HepG2 (cell line): ENCODE measurements at regions not wholly inside any gene's neighbourhood (a gene's known extent, or its start where the extent isn't known, plus 50 kb on each side); places are given as distances from the start of the nearest gene placed in this dataset.

Experiments
- ATAC-seq: fragments of 200-7000 bp; cut with Tn5 transposase; 3 replicates; pipeline ENCODE4 v1.9.1; 2020; ENCODE audit warnings: mild to moderate bottlenecking, moderate library complexity
- BruUV-seq: library from RNA; stranded (reverse); fragments of 400-500 nt; replicated peaks from 2 replicates; lab custom pipeline; 2021; lab: Mats Ljungman, UMichigan
- CTCF ChIA-PET: fragments of 300-600 bp; formaldehyde crosslinking; extraction: SDS; loops from one replicate; lab custom pipeline; 2021; ENCODE audit warnings: low total read pairs, inconsistent platforms, low intra/inter-chr PET ratio; lab: Yijun Ruan, JAX
- POLR2A ChIA-PET: fragments of 350-600 bp; sonication (Branson Sonifier 250); formaldehyde crosslinking; loops from one replicate; lab custom pipeline; 2020; ENCODE audit warnings: antibody characterized with exemption, inconsistent platforms; lab: Yijun Ruan, JAX
- DNase-seq: peaks from one replicate; pipeline ENCODE4 v3.0.0-alpha.2; 2015; ENCODE audit warnings: low spot score
- FAIRE-seq: peaks from 3 replicates; lab custom pipeline; 2011; peaks lifted over from hg19 to GRCh38; lab: Jason Lieb, UNC
- H2AFZ ChIP-seq: one replicate; pipeline ENCODE4 v1.6.1; 2011; ENCODE audit warnings: low read length, inconsistent platforms
- H3K27ac ChIP-seq: fragments of 300-600 bp; 3 replicates; pipeline ENCODE4 v1.8.0; 2011; ENCODE audit warnings: mixed run types, mild to moderate bottlenecking, mixed read lengths, low read length, inconsistent platforms; ENCODE audit not compliant: insufficient read depth; ENCODE audit errors: extremely low read length
- H3K27me3 ChIP-seq, 2 experiments: fragments of 200-600 bp in 1 of 2; 2 replicates in 1 of 2; 3 replicates in 1 of 2; pipeline versions ENCODE4 v1.6.0 to v1.8.0; 2011; ENCODE audit warnings: low read length in 2 of 2, mild to moderate bottlenecking in 2 of 2, moderate library complexity in 2 of 2, inconsistent platforms in 1 of 2; ENCODE audit not compliant: insufficient read depth in 2 of 2, control insufficient read depth in 1 of 2
- H3K36me3 ChIP-seq, 2 experiments: fragments of 200-600 bp in 1 of 2; replicated peaks in 1 of 2; 2 replicates in 1 of 2; 3 replicates in 1 of 2; pipeline versions ENCODE4 v1.5.1 to v1.8.0; 2011; ENCODE audit warnings: low read length in 2 of 2, inconsistent platforms in 1 of 2; ENCODE audit not compliant: insufficient read depth in 2 of 2, control insufficient read depth in 1 of 2
- H3K4me1 ChIP-seq: 2 replicates; pipeline ENCODE4 v1.5.1; 2012; ENCODE audit warnings: low read length, inconsistent platforms; ENCODE audit not compliant: insufficient read depth
- H3K4me2 ChIP-seq: 2 replicates; pipeline ENCODE4 v1.6.0; 2011; ENCODE audit warnings: low read depth, low read length, inconsistent platforms
- H3K4me3 ChIP-seq, 3 experiments: fragments of 200-600 bp in 1 of 3; sonication (generic), shearing (Covaris generic) in 1 of 3; replicated peaks in 1 of 3; 2 replicates each; pipeline ENCODE4 v1.5.1; 2011 to 2016; ENCODE audit warnings: low read length in 3 of 3, inconsistent platforms in 2 of 3, low read depth in 2 of 3, mild to moderate bottlenecking in 2 of 3, control low read depth in 1 of 3, mixed read lengths in 1 of 3; ENCODE audit not compliant: insufficient read depth in 1 of 3
- H3K79me2 ChIP-seq: one replicate; pipeline ENCODE4 v1.6.1; 2011; ENCODE audit warnings: low read length, inconsistent platforms; ENCODE audit not compliant: insufficient read depth
- H3K9ac ChIP-seq: 2 replicates; pipeline ENCODE4 v1.6.0; 2011; ENCODE audit warnings: mild to moderate bottlenecking, low read depth, low read length, inconsistent platforms; ENCODE audit not compliant: insufficient read depth
- H3K9me3 ChIP-seq: 2 replicates; pipeline ENCODE4 v1.5.1; 2012; ENCODE audit warnings: mild to moderate bottlenecking, low read length
- H4K20me1 ChIP-seq: 2 replicates; pipeline ENCODE4 v1.6.0; 2011; ENCODE audit warnings: inconsistent platforms, mild to moderate bottlenecking, low read length, moderate library complexity; ENCODE audit not compliant: insufficient read depth
- NKX3-1 ChIP-seq: sonication (generic); formaldehyde crosslinking; IDR thresholded peaks from 2 replicates; pipeline ENCODE4 v1.5.0; 2020; ENCODE audit warnings: missing genetic modification reagents
- SP1 ChIP-seq, 2 experiments: fragments of 450-650 bp in 1 of 2; sonication (generic) in 1 of 2; formaldehyde crosslinking in 1 of 2; IDR thresholded peaks; 2 replicates each; pipeline versions ENCODE4 v1.4.0 to v1.6.1; 2016 to 2020; ENCODE audit warnings: missing genetic modification reagents in 1 of 2
- ZNF232 ChIP-seq: sonication (generic); formaldehyde crosslinking; IDR thresholded peaks from 2 replicates; pipeline ENCODE4 v1.4.0; 2020; ENCODE audit warnings: missing genetic modification reagents, borderline replicate concordance
- ZNF446 ChIP-seq: sonication (generic); formaldehyde crosslinking; IDR thresholded peaks from 2 replicates; pipeline ENCODE4 v1.5.0; 2020; ENCODE audit warnings: mild to moderate bottlenecking, missing genetic modification reagents
- ZNF839 ChIP-seq: sonication (generic); formaldehyde crosslinking; IDR thresholded peaks from 2 replicates; pipeline ENCODE4 v1.4.0; 2020; ENCODE audit warnings: missing genetic modification reagents, mild to moderate bottlenecking, borderline replicate concordance
- ZSCAN12 ChIP-seq: sonication (generic); formaldehyde crosslinking; IDR thresholded peaks from 2 replicates; pipeline ENCODE4 v1.9.0; 2021; ENCODE audit warnings: mild to moderate bottlenecking, missing genetic modification reagents
- WGBS: methylation state at CpG from one replicate; pipeline ENCODE4 v1.1.6; 2017; ENCODE audit warnings: low lambda C conversion rate; 5-methylcytosine and 5-hydroxymethylcytosine counted together
- in situ Hi-C: cut with HindIII; loops from 2 replicates; pipeline ENCODE4 v1.10.0; 2017; ENCODE audit warnings: low pct_unique_long_range_greater_than_20kb; ENCODE audit not compliant: extremely low pct_ligation_motif_present
- intact Hi-C: fragments of 100-400 bp; cut with micrococcal nuclease; formaldehyde crosslinking; loops from one replicate; pipeline ENCODE4 v1.10.0; 2022; ENCODE audit not compliant: unreplicated experiment
- TF ChIP-seq, protein P1 (sequence below): sonication (generic); formaldehyde crosslinking; IDR thresholded peaks from 2 replicates; pipeline ENCODE4 v1.4.0; 2020; ENCODE audit warnings: missing genetic modification reagents
- TF ChIP-seq, protein P2 (sequence below): sonication (generic); formaldehyde crosslinking; IDR thresholded peaks from 2 replicates; pipeline ENCODE4 v1.4.0; 2020; ENCODE audit warnings: missing genetic modification reagents; ENCODE audit errors: not compliant biosample characterization
- TF ChIP-seq, protein P3 (sequence below): sonication (generic); formaldehyde crosslinking; IDR thresholded peaks from 2 replicates; pipeline ENCODE4 v1.5.0; 2020; ENCODE audit warnings: missing genetic modification reagents
- TF ChIP-seq, protein P4 (sequence below): sonication (generic); formaldehyde crosslinking; IDR thresholded peaks from 2 replicates; pipeline ENCODE4 v1.5.0; 2020; ENCODE audit warnings: missing genetic modification reagents, mild to moderate bottlenecking, borderline replicate concordance
- TF ChIP-seq, protein P5 (sequence below), 2 experiments: sonication (generic) in 1 of 2; formaldehyde crosslinking in 1 of 2; IDR thresholded peaks; 2 replicates each; pipeline versions ENCODE4 v1.6.1 to v1.9.0; 2014 to 2022; ENCODE audit warnings: antibody characterized with exemption in 1 of 2, borderline replicate concordance in 1 of 2, inconsistent platforms in 1 of 2, low read depth in 1 of 2, missing genetic modification reagents in 1 of 2

DNA sequence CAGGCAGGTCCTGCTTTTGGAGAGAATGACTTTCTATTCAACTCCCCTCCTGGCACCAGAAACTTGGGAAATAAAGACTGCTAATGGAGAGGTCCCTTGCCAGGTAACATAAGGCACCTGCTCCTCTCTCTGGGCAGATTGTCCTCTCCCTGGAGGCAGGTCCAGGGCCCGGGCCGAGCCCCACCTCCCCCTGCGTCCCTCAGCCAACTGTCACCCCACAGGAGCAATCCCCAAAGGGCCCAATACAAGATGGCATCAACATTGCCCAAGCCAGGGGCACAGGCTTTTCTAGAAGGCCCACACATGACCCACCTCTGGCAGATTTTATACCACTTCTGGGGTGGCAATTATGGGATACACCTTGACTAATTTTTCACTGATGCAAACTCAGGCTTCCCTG lies 145.2 kb downstream of the HERPUD2 start (continued):
- TF ChIP-seq, protein P1, sequence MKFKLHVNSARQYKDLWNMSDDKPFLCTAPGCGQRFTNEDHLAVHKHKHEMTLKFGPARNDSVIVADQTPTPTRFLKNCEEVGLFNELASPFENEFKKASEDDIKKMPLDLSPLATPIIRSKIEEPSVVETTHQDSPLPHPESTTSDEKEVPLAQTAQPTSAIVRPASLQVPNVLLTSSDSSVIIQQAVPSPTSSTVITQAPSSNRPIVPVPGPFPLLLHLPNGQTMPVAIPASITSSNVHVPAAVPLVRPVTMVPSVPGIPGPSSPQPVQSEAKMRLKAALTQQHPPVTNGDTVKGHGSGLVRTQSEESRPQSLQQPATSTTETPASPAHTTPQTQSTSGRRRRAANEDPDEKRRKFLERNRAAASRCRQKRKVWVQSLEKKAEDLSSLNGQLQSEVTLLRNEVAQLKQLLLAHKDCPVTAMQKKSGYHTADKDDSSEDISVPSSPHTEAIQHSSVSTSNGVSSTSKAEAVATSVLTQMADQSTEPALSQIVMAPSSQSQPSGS (CRISPR knock-in tag): no peak
- TF ChIP-seq NKX3-1 (CRISPR knock-in tag) (no peak), ZNF446 (no peak)
- TF ChIP-seq, protein P2, sequence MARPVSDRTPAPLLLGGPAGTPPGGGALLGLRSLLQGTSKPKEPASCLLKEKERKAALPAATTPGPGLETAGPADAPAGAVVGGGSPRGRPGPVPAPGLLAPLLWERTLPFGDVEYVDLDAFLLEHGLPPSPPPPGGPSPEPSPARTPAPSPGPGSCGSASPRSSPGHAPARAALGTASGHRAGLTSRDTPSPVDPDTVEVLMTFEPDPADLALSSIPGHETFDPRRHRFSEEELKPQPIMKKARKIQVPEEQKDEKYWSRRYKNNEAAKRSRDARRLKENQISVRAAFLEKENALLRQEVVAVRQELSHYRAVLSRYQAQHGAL (CRISPR knock-in tag): no peak
- TF ChIP-seq, protein P3, sequence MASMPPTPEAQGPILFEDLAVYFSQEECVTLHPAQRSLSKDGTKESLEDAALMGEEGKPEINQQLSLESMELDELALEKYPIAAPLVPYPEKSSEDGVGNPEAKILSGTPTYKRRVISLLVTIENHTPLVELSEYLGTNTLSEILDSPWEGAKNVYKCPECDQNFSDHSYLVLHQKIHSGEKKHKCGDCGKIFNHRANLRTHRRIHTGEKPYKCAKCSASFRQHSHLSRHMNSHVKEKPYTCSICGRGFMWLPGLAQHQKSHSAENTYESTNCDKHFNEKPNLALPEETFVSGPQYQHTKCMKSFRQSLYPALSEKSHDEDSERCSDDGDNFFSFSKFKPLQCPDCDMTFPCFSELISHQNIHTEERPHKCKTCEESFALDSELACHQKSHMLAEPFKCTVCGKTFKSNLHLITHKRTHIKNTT: no peak
- TF ChIP-seq, protein P4, sequence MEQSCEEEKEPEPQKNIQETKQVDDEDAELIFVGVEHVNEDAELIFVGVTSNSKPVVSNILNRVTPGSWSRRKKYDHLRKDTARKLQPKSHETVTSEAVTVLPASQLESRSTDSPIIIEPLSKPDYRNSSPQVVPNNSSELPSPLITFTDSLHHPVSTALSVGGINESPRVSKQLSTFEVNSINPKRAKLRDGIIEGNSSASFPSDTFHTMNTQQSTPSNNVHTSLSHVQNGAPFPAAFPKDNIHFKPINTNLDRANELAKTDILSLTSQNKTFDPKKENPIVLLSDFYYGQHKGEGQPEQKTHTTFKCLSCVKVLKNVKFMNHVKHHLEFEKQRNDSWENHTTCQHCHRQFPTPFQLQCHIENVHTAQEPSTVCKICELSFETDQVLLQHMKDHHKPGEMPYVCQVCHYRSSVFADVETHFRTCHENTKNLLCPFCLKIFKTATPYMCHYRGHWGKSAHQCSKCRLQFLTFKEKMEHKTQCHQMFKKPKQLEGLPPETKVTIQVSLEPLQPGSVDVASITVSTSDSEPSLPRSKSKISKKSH: no peak

DNA sequence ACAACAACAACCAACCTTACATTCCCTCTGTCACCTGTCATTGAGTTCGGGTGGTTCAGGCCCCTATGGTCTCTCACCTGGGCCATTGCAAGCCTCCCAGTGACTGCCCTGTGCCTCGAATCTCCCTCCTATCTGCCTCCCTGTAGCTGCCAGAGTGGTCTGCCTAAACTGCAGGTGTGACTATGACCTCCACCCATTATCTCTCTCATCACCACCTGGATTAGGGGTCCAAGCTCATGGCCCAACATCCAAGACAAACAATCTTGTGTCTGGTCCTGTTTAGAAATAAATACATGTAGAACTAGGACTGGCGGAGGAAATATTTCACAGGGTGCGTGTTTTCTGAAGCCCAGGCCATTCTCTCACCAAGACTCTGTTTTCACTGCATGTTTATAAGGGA lies 146.6 kb downstream of the HERPUD2 start:
- in situ Hi-C loops: loop anchor here (25.0 kb wide), 1 partner anchor 361 kb away; no protein-coding TSS in a partner anchor
- POLR2A ChIA-PET: no interaction called here
- TF ChIP-seq ZNF839: no peak
- TF ChIP-seq SP1 (IDR thresholded peaks at IDR 0.05): no peak
- TF ChIP-seq SP1 (CRISPR knock-in tag; IDR thresholded peaks at IDR 0.05): no peak
- TF ChIP-seq, protein P5, sequence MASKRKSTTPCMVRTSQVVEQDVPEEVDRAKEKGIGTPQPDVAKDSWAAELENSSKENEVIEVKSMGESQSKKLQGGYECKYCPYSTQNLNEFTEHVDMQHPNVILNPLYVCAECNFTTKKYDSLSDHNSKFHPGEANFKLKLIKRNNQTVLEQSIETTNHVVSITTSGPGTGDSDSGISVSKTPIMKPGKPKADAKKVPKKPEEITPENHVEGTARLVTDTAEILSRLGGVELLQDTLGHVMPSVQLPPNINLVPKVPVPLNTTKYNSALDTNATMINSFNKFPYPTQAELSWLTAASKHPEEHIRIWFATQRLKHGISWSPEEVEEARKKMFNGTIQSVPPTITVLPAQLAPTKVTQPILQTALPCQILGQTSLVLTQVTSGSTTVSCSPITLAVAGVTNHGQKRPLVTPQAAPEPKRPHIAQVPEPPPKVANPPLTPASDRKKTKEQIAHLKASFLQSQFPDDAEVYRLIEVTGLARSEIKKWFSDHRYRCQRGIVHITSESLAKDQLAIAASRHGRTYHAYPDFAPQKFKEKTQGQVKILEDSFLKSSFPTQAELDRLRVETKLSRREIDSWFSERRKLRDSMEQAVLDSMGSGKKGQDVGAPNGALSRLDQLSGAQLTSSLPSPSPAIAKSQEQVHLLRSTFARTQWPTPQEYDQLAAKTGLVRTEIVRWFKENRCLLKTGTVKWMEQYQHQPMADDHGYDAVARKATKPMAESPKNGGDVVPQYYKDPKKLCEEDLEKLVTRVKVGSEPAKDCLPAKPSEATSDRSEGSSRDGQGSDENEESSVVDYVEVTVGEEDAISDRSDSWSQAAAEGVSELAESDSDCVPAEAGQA (IDR thresholded peaks at IDR 0.05; ENCODE audit: low read depth): no peak
- TF ChIP-seq, protein P5 (CRISPR knock-in tag; IDR thresholded peaks at IDR 0.05; ENCODE audit: borderline replicate concordance): no peak
- no peak for TF ChIP-seq ZNF232 (CRISPR knock-in tag)
- TF ChIP-seq ZSCAN12: no peak

More for the DNA sequence above, 146.6 kb downstream of the HERPUD2 start:
- H3K9ac ChIP-seq: no peak overlapping the region
- no TSS peak for BruUV-seq
- CTCF ChIA-PET: no interaction called here
- FAIRE-seq (no peak), ATAC-seq (no peak), DNase-seq (no peak)
- no peaks in the 10 kb centered on the region for H3K4me1 ChIP-seq
- H3K27ac ChIP-seq: no peak overlapping the region
- H3K27me3 ChIP-seq: peaks cover 0 to 21% of the 10 kb centered on the region in 2 experiments; a peak in 2 of 5 replicates
- H3K4me3 ChIP-seq: no peak overlapping the region
- no peaks in the 10 kb centered on the region for H4K20me1 ChIP-seq
- H3K79me2 ChIP-seq: no peaks in the 10 kb centered on the region
- H2AFZ ChIP-seq: no peak overlapping the region
- intact Hi-C loops: no loop called here
- H3K36me3 ChIP-seq: no peaks in the 10 kb centered on the region
- H3K4me2 ChIP-seq: no peak overlapping the region
- 20% methylated on average over 4 of the region's 4 CpGs for WGBS
- H3K9me3 ChIP-seq: no peaks in the 10 kb centered on the region
